ENCODE measurements at regions not wholly inside any gene's neighbourhood (a gene's known extent, or its start where the extent isn't known, plus 50 kb on each side); places are given as distances from the start of the nearest gene placed in this dataset.

DNA sequence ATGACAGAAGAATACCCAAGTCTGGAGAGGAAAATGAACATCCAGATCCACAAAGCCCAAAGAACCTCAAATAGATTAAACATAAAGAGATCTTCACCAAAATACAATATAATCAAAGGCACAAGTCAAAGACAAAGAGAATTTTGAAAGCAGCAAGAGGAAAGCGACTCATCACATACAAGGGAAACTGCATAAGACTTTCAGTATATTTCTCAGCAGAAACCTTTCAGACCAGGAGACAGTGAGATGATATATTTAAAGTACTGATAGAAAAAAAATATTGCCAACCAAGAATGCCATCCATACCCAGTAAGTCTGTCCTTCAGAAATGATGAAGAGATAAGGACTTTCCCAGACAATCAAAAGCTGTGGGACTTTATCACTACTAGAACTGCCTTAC is 81.5 kb upstream of the GALNT17 start:
- POLR2A ChIA-PET, result no interaction called here
- ATAC-seq (ENCODE audit: low read depth) (no peak), DNase-seq (no peak)
- no peak overlapping the region for H3K27ac Mint-ChIP-seq
- peaks cover 12% of the 10 kb centered on the region for H3K9me3 Mint-ChIP-seq
- H3K4me1 Mint-ChIP-seq, result no peaks in the 10 kb centered on the region
- no peaks in the 10 kb centered on the region for H3K36me3 Mint-ChIP-seq
- no peaks in the 10 kb centered on the region for H3K27me3 Mint-ChIP-seq
- no peak overlapping the region for H3K4me3 Mint-ChIP-seq

DNA sequence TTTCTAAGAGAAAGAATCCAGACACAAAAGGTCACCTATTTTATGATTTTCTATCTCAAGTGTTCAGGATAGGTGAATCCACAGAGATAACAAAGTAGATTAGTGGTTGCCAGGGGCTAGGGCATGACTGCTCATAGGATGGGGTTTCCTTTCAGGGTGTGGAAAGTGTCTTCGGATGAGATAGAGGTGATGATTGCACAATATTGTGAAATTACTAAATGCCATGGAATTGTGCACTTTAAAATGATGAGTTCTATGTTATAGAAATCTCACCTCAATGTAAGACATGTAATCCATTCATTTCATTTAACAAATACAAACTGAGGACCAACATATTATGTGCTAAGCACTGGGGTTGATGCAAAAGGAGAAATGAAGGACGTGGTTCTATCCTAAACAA is 76.4 kb upstream of the GALNT17 start:
- Mint-ChIP-seq H3K9me3 (peaks cover 7% of the 10 kb centered on the region), H3K27ac (no peak overlapping the region), H3K27me3 (no peaks in the 10 kb centered on the region), H3K36me3 (no peaks in the 10 kb centered on the region), H3K4me3 (no peak overlapping the region), H3K4me1 (no peaks in the 10 kb centered on the region)
- ATAC-seq (ENCODE audit: low read depth), result no peak
- POLR2A ChIA-PET, result no interaction called here
- DNase-seq, result no peak

DNA sequence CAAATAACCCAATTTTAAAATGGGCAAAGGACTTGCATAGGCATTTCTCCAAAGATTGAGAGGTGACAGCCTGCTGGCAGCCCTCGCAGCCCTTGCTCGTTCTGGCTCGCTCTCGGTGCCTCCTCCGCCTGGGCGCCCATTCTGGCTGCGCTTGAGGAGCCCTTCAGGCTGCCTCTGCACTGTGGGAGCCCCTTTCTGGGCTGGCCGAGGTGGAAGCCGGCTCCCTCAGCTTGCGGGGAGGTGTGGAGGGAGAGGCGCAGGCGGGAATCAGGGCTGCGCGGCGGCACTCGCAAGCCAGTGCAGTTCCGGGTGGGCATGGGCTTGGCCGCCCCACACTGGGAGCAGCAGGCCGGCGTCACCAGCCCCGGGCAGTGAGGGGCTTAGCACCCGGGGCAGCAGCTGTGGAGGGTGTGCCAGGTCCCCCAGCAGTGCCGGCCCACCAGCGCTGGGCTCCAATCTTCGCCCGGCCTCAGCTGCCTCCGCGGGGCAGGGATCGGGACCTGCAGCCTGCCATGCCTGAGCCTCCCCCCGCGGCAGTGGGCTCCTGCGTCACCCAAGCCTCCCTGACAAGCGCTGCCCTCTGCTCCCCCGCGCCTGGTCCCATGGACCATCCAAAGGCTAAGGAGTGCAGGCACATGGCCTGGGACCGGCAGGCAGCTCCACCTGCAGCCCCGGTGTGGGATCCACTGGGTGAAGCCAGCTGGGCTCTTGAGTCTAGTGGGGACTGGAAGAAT is 54.0 kb upstream of the GALNT17 start:
- no peak overlapping the region for H3K4me3 Mint-ChIP-seq
- H3K4me1 Mint-ChIP-seq, result no peaks in the 10 kb centered on the region
- H3K36me3 Mint-ChIP-seq, result no peaks in the 10 kb centered on the region
- no peak for DNase-seq
- peaks cover 23% of the 10 kb centered on the region for H3K9me3 Mint-ChIP-seq
- POLR2A ChIA-PET, result no interaction called here
- ATAC-seq (ENCODE audit: low read depth), result no peak
- no peaks in the 10 kb centered on the region for H3K27me3 Mint-ChIP-seq
- no peak overlapping the region for H3K27ac Mint-ChIP-seq

Data from activated naive CD8-positive, alpha-beta T cell treated with anti-CD3 and anti-CD28 coated beads, Interleukin-2, amount 10 ng/mL, durations not matched to agents 7 days and 5 days (primary cell).